ENCODE measurements at regions not wholly inside any gene's neighbourhood (a gene's known extent, or its start where the extent isn't known, plus 50 kb on each side); places are given as distances from the start of the nearest gene placed in this dataset.

- Mint-ChIP-seq H3K27me3 (ENCODE audit: insufficient read depth) (no peaks in the 10 kb centered on the region), H3K4me1 (peaks cover 20% of the 10 kb centered on the region), H3K36me3 (ENCODE audit: low read depth) (no peaks in the 10 kb centered on the region), H3K27ac (no peak overlapping the region), H3K9me3 (no peaks in the 10 kb centered on the region), H3K4me3 (no peak overlapping the region)
- no peak overlapping the region for H3K9ac ChIP-seq (ENCODE audit: extremely low read depth, low read length, poor library complexity, severe bottlenecking)
- no peak overlapping the region for H3K27ac ChIP-seq (ENCODE audit: low read depth, low read length)
- H3K36me3 ChIP-seq (ENCODE audit: control insufficient read depth, insufficient read depth, low read length), result no peaks in the 10 kb centered on the region
- DNase-seq, result no peak
- no peaks in the 10 kb centered on the region for H3K27me3 ChIP-seq (ENCODE audit: control insufficient read depth, insufficient read depth, low read length, poor library complexity, severe bottlenecking)
- no peak overlapping the region for H3K4me3 ChIP-seq (ENCODE audit: low read length)
- H3K9me3 ChIP-seq (ENCODE audit: control insufficient read depth, low read length), result peaks cover 5% of the 10 kb centered on the region
- TF ChIP-seq CTCF (conservative IDR thresholded peaks at IDR 0.05), result no peak
- H3K4me1 ChIP-seq (ENCODE audit: control insufficient read depth, insufficient read depth, low read length), result no peaks in the 10 kb centered on the region
- WGBS, 2 experiments (ENCODE audit: insufficient coverage in 1 of 2, insufficient read length in 1 of 2), result 85 to 95% methylated on average over 3 to 5 of the region's 5 CpGs
Observed at GRCh38 chr18:43681661-43682060, 404.4 kb upstream of the SYT4 start.

GRCh38 chr18:43682196-43682595 lies 404.9 kb upstream of the SYT4 start:
- no peak for TF ChIP-seq CTCF (conservative IDR thresholded peaks at IDR 0.05)
- Histone ChIP-seq H3K4me3 (ENCODE audit: low read length) (no peak overlapping the region), H3K27ac (ENCODE audit: low read depth, low read length) (no peak overlapping the region), H3K27me3 (ENCODE audit: control insufficient read depth, insufficient read depth, low read length, poor library complexity, severe bottlenecking) (no peaks in the 10 kb centered on the region), H3K36me3 (ENCODE audit: control insufficient read depth, insufficient read depth, low read length) (no peaks in the 10 kb centered on the region), H3K9me3 (ENCODE audit: control insufficient read depth, low read length) (peaks cover 5% of the 10 kb centered on the region), H3K4me1 (ENCODE audit: control insufficient read depth, insufficient read depth, low read length) (no peaks in the 10 kb centered on the region), H3K9ac (ENCODE audit: extremely low read depth, low read length, poor library complexity, severe bottlenecking) (no peak overlapping the region)
- H3K36me3 Mint-ChIP-seq (ENCODE audit: low read depth), result no peaks in the 10 kb centered on the region
- DNase-seq, result no peak
- no peak overlapping the region for H3K4me3 Mint-ChIP-seq
- peaks cover 20% of the 10 kb centered on the region for H3K4me1 Mint-ChIP-seq
- WGBS, 2 experiments (ENCODE audit: insufficient coverage in 1 of 2, insufficient read length in 1 of 2), result 89 to 96% methylated on average over 4 to 7 of the region's 7 CpGs
- peak overlapping the region; percentile 46 for H3K27ac Mint-ChIP-seq
- H3K9me3 Mint-ChIP-seq, result no peaks in the 10 kb centered on the region
- H3K27me3 Mint-ChIP-seq (ENCODE audit: insufficient read depth), result no peaks in the 10 kb centered on the region

GRCh38 chr18:43686709-43687108 lies 409.4 kb upstream of the SYT4 start:
- Histone ChIP-seq H3K27ac (ENCODE audit: low read depth, low read length) (no peak overlapping the region), H3K4me1 (ENCODE audit: control insufficient read depth, insufficient read depth, low read length) (no peaks in the 10 kb centered on the region), H3K9me3 (ENCODE audit: control insufficient read depth, low read length) (peaks cover 22% of the 10 kb centered on the region), H3K36me3 (ENCODE audit: control insufficient read depth, insufficient read depth, low read length) (no peaks in the 10 kb centered on the region), H3K9ac (ENCODE audit: extremely low read depth, low read length, poor library complexity, severe bottlenecking) (no peak overlapping the region), H3K27me3 (ENCODE audit: control insufficient read depth, insufficient read depth, low read length, poor library complexity, severe bottlenecking) (no peaks in the 10 kb centered on the region), H3K4me3 (ENCODE audit: low read length) (no peak overlapping the region)
- peaks cover 19% of the 10 kb centered on the region for H3K4me1 Mint-ChIP-seq
- WGBS, 2 experiments (ENCODE audit: insufficient coverage in 1 of 2, insufficient read length in 1 of 2), result 88% methylated on average over 1 of the region's 1 CpG; no CpG with 5 or more reads in 1 of the 2 experiments
- no peaks in the 10 kb centered on the region for H3K36me3 Mint-ChIP-seq (ENCODE audit: low read depth)
- no peak for DNase-seq
- H3K9me3 Mint-ChIP-seq, result peaks cover 4% of the 10 kb centered on the region
- TF ChIP-seq CTCF (conservative IDR thresholded peaks at IDR 0.05), result no peak
- H3K4me3 Mint-ChIP-seq, result no peak overlapping the region
- H3K27me3 Mint-ChIP-seq (ENCODE audit: insufficient read depth), result no peaks in the 10 kb centered on the region
- H3K27ac Mint-ChIP-seq, result no peak overlapping the region

Data from endodermal cell (in vitro differentiated cells).